ENCODE measurements at regions not wholly inside any gene's neighbourhood (a gene's known extent, or its start where the extent isn't known, plus 50 kb on each side); places are given as distances from the start of the nearest gene placed in this dataset.

- TF ChIP-seq CTCF (IDR thresholded peaks at IDR 0.05), result no peak
- no peak for TF ChIP-seq ZFX (IDR thresholded peaks at IDR 0.05; ENCODE audit: borderline replicate concordance)
These were observed 595.2 kb upstream of the ARRDC3 start for GRCh38 chr5:91978221-91978882.
